CD14-positive monocyte (primary cell): ENCODE measurements at regions not wholly inside any gene's neighbourhood (a gene's known extent, or its start where the extent isn't known, plus 50 kb on each side); places are given as distances from the start of the nearest gene placed in this dataset.

Experiments used
- DNase-seq, 3 donors: peaks; one replicate each; pipeline ENCODE4 v3.0.0-alpha.2; 2011 to 2022
- H2AFZ ChIP-seq: 2 replicates; pipeline ENCODE4 v1.6.0; 2012; ENCODE audit warnings: mild to moderate bottlenecking, low read depth, low read length, inconsistent platforms; ENCODE audit not compliant: insufficient read depth, poor library complexity, severe bottlenecking
- H3K27ac ChIP-seq, 2 donors: 1 replicate in 1 of 2; 2 replicates in 1 of 2; pipeline ENCODE4 v1.5.1; 2012 to 2013; ENCODE audit warnings: low read length in 2 of 2, control low read depth in 1 of 2, inconsistent platforms in 1 of 2, low read depth in 1 of 2, mild to moderate bottlenecking in 1 of 2
- H3K27me3 ChIP-seq, 2 donors: one replicate each; pipeline versions ENCODE4 v1.6.0 to v1.6.1; 2011 to 2013; ENCODE audit warnings: low read length in 2 of 2; ENCODE audit not compliant: control insufficient read depth in 2 of 2, insufficient read depth in 2 of 2
- H3K36me3 ChIP-seq, 2 donors: replicated peaks in 1 of 2; 1 replicate in 1 of 2; 2 replicates in 1 of 2; pipeline versions ENCODE4 v1.5.1 to v1.6.1; 2012 to 2013; ENCODE audit warnings: low read length in 2 of 2, control low read depth in 1 of 2, inconsistent platforms in 1 of 2, mild to moderate bottlenecking in 1 of 2; ENCODE audit not compliant: insufficient read depth in 2 of 2, control insufficient read depth in 1 of 2
- H3K4me1 ChIP-seq, 2 donors: 1 replicate in 1 of 2; 2 replicates in 1 of 2; pipeline versions ENCODE4 v1.5.1 to v1.6.1; 2012 to 2013; ENCODE audit warnings: low read length in 2 of 2, control low read depth in 1 of 2, inconsistent platforms in 1 of 2, mild to moderate bottlenecking in 1 of 2, moderate library complexity in 1 of 2; ENCODE audit not compliant: insufficient read depth in 2 of 2, control insufficient read depth in 1 of 2
- H3K4me2 ChIP-seq: replicated peaks from 2 replicates; pipeline ENCODE3; 2012; ENCODE audit warnings: low read length, moderate library complexity, mild to moderate bottlenecking; ENCODE audit not compliant: poor library complexity, severe bottlenecking; ENCODE audit errors: extremely low read depth
- H3K4me3 ChIP-seq, 3 experiments: fragments of 200-600 bp in 1 of 3; sonication (generic) in 1 of 3; replicated peaks in 1 of 3; 1 replicate in 2 of 3; 2 replicates in 1 of 3; pipeline ENCODE4 v1.5.1; 2011 to 2013; ENCODE audit warnings: low read length in 3 of 3, mild to moderate bottlenecking in 3 of 3, control low read depth in 2 of 3, low read depth in 2 of 3, inconsistent platforms in 1 of 3, moderate library complexity in 1 of 3
- H3K79me2 ChIP-seq: 2 replicates; pipeline ENCODE4 v1.6.0; 2012; ENCODE audit warnings: mild to moderate bottlenecking, control low read depth, inconsistent platforms, low read length, moderate library complexity; ENCODE audit not compliant: insufficient read depth
- H3K9ac ChIP-seq: 2 replicates; pipeline ENCODE4 v1.6.0; 2017; ENCODE audit warnings: low read length, mild to moderate bottlenecking; ENCODE audit not compliant: insufficient read depth, poor library complexity, severe bottlenecking
- H3K9me3 ChIP-seq, 2 donors: replicated peaks in 1 of 2; 1 replicate in 1 of 2; 2 replicates in 1 of 2; pipeline versions ENCODE4 v1.5.1 to v1.6.1; 2012 to 2013; ENCODE audit warnings: low read length in 2 of 2, control low read depth in 1 of 2; ENCODE audit not compliant: control insufficient read depth in 1 of 2, insufficient read depth in 1 of 2
- H4K20me1 ChIP-seq: 2 replicates; pipeline ENCODE4 v1.6.0; 2012; ENCODE audit warnings: mild to moderate bottlenecking, low read length, control low read depth, moderate library complexity; ENCODE audit not compliant: insufficient read depth
- H3K27ac Mint-ChIP-seq, 7 donors: one replicate each; pipeline ENCODE4 v1.8.0; 2020; ENCODE audit warnings: mild to moderate bottlenecking in 7 of 7, mixed read lengths in 7 of 7, moderate library complexity in 6 of 7, inconsistent platforms in 2 of 7
- H3K27me3 Mint-ChIP-seq, 3 donors: one replicate each; pipeline ENCODE4 v1.8.0; 2021 to 2022; ENCODE audit warnings: low read depth in 3 of 3, mild to moderate bottlenecking in 3 of 3, mixed read lengths in 3 of 3, moderate library complexity in 3 of 3, inconsistent platforms in 1 of 3
- H3K36me3 Mint-ChIP-seq, 2 donors: one replicate each; pipeline ENCODE4 v1.8.0; 2020; ENCODE audit warnings: mixed read lengths in 2 of 2, inconsistent platforms in 1 of 2, mild to moderate bottlenecking in 1 of 2
- H3K4me1 Mint-ChIP-seq: one replicate; pipeline ENCODE4 v1.8.0; 2020; ENCODE audit warnings: mild to moderate bottlenecking, mixed read lengths
- H3K4me3 Mint-ChIP-seq, 2 donors: one replicate each; pipeline ENCODE4 v1.8.0; 2020; ENCODE audit warnings: mild to moderate bottlenecking in 2 of 2, mixed read lengths in 2 of 2, moderate library complexity in 1 of 2
- H3K9me3 Mint-ChIP-seq, 7 donors: one replicate each; pipeline ENCODE4 v1.8.0; 2020 to 2022; ENCODE audit warnings: mixed read lengths in 7 of 7, mild to moderate bottlenecking in 6 of 7, moderate library complexity in 6 of 7, inconsistent platforms in 2 of 7
- CTCF ChIP-seq: fragments of 200-600 bp; IDR thresholded peaks from one replicate; pipeline ENCODE4 v1.8.0; 2022; ENCODE audit warnings: antibody characterized with exemption, mild to moderate bottlenecking
- WGBS: methylation state at CpG from one replicate; pipeline ENCODE4 v1.1.5; 2013; ENCODE audit warnings: missing lambda C conversion rate; ENCODE audit not compliant: insufficient coverage; 5-methylcytosine and 5-hydroxymethylcytosine counted together
- intact Hi-C, 2 donors: fragments of 100-400 bp; cut with micrococcal nuclease; formaldehyde crosslinking; loops; one replicate each; pipeline versions ENCODE4 v1.15.0 to v1.15.1; 2023

- no peak overlapping the region for H3K9ac ChIP-seq
- no peaks in the 10 kb centered on the region for H4K20me1 ChIP-seq
- no peaks in the 10 kb centered on the region for H3K4me1 Mint-ChIP-seq
- H3K4me2 ChIP-seq = no peak overlapping the region
- no peaks in the 10 kb centered on the region for H3K36me3 ChIP-seq
- TF ChIP-seq CTCF = no peak
- no CpG with 5 or more reads among the region's 2 CpGs for WGBS
- no peaks in the 10 kb centered on the region for H3K27me3 Mint-ChIP-seq
- intact Hi-C loops = no loop called here
- H3K27ac ChIP-seq = no peak overlapping the region
- no peak overlapping the region for H3K27ac Mint-ChIP-seq
- no peaks in the 10 kb centered on the region for H3K4me1 ChIP-seq
- H3K36me3 Mint-ChIP-seq = no peaks in the 10 kb centered on the region
- H3K27me3 ChIP-seq = no peaks in the 10 kb centered on the region
- DNase-seq = no peak
- H3K9me3 ChIP-seq = no peaks in the 10 kb centered on the region
- H3K9me3 Mint-ChIP-seq = peaks cover 5 to 21% (median 11%) of the 10 kb centered on the region in 7 donors
- no peak overlapping the region for H3K4me3 Mint-ChIP-seq
- no peak overlapping the region for H2AFZ ChIP-seq
- H3K4me3 ChIP-seq = no peak overlapping the region
- no peaks in the 10 kb centered on the region for H3K79me2 ChIP-seq
Observed at GRCh38 chr4:79847411-79847810, 225.6 kb downstream of the ANTXR2 start.

DNA sequence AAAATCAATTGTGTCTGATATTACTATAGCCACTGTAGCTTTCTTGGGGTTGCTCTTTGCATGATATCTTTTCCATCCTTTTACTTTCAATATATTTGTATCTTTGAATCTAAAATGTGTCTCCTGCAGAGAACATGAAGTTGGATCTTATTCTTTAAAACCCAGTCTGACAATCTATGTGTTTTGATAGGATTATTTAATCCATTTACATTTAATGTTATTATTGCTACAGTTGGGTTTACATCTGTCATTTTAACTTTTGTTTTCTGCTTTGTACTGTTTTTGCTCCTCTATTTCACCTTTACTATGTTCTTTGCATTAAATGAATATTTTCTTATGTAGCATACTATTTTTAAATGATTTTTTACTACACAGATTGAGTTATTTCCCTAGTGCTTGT lies 230.9 kb downstream of the ANTXR2 start:
- no peaks in the 10 kb centered on the region for H3K27me3 ChIP-seq
- no peak overlapping the region for H3K9ac ChIP-seq
- no peaks in the 10 kb centered on the region for H4K20me1 ChIP-seq
- Mint-ChIP-seq H3K4me3 (no peak overlapping the region), H3K4me1 (no peaks in the 10 kb centered on the region), H3K9me3 (peaks cover 8 to 19% (median 12%) of the 10 kb centered on the region in 7 donors), H3K36me3 (no peaks in the 10 kb centered on the region), H3K27ac (no peak overlapping the region), H3K27me3 (no peaks in the 10 kb centered on the region)
- H2AFZ ChIP-seq = no peak overlapping the region
- DNase-seq = no peak
- H3K36me3 ChIP-seq = no peaks in the 10 kb centered on the region
- H3K4me1 ChIP-seq = no peaks in the 10 kb centered on the region
- intact Hi-C loops = no loop called here
- H3K79me2 ChIP-seq = no peaks in the 10 kb centered on the region
- no peak overlapping the region for H3K4me2 ChIP-seq
- H3K9me3 ChIP-seq = no peaks in the 10 kb centered on the region
- H3K27ac ChIP-seq = no peak overlapping the region
- TF ChIP-seq CTCF = no peak
- H3K4me3 ChIP-seq = no peak overlapping the region
